DOHH2 (cell line): ENCODE measurements at regions not wholly inside any gene's neighbourhood (a gene's known extent, or its start where the extent isn't known, plus 50 kb on each side); places are given as distances from the start of the nearest gene placed in this dataset.

Experiments
- H3F3A ChIP-seq: fragments of 200-600 bp; sonication (generic), shearing (Covaris generic); 2 replicates; pipeline ENCODE4 v1.6.0; 2016; ENCODE audit warnings: antibody characterized with exemption, mild to moderate bottlenecking; ENCODE audit not compliant: control insufficient read depth, insufficient read depth
- H3K27ac ChIP-seq: fragments of 200-600 bp; sonication (generic); 2 replicates; pipeline ENCODE4 v1.5.1; 2014; ENCODE audit warnings: low read depth, mild to moderate bottlenecking, low read length, moderate library complexity
- H3K27me3 ChIP-seq: fragments of 200-600 bp; sonication (generic); 2 replicates; pipeline ENCODE4 v1.6.1; 2014; ENCODE audit warnings: mild to moderate bottlenecking, low read length, mixed read lengths; ENCODE audit not compliant: control insufficient read depth
- H3K36me3 ChIP-seq: fragments of 200-600 bp; sonication (generic); 2 replicates; pipeline ENCODE4 v1.6.1; 2014; ENCODE audit warnings: mild to moderate bottlenecking, low read length, moderate library complexity, mixed read lengths; ENCODE audit not compliant: control insufficient read depth
- H3K4me1 ChIP-seq: fragments of 200-600 bp; sonication (generic); 2 replicates; pipeline ENCODE4 v1.6.1; 2014; ENCODE audit warnings: mild to moderate bottlenecking, low read length, mixed read lengths; ENCODE audit not compliant: control insufficient read depth
- H3K4me2 ChIP-seq: fragments of 200-600 bp; sonication (generic); 2 replicates; pipeline ENCODE4 v1.6.0; 2014; ENCODE audit warnings: mild to moderate bottlenecking, low read length, moderate library complexity
- H3K4me3 ChIP-seq: fragments of 200-600 bp; sonication (generic); 2 replicates; pipeline ENCODE4 v1.5.1; 2014; ENCODE audit warnings: mild to moderate bottlenecking, low read length, mixed read lengths
- H3K79me2 ChIP-seq: fragments of 200-600 bp; sonication (generic); 2 replicates; pipeline ENCODE4 v1.6.1; 2014; ENCODE audit warnings: mild to moderate bottlenecking, low read length, mixed read lengths; ENCODE audit not compliant: control insufficient read depth
- H3K9me2 ChIP-seq: fragments of 200-600 bp; sonication (generic); replicated peaks from 2 replicates; pipeline ENCODE4 v1.6.1; 2014; ENCODE audit warnings: mild to moderate bottlenecking, low read length, mixed read lengths; ENCODE audit not compliant: control insufficient read depth
- H3K9me3 ChIP-seq: fragments of 200-600 bp; sonication (generic); 2 replicates; pipeline ENCODE4 v1.6.1; 2014; ENCODE audit warnings: antibody characterized with exemption, low read length, mixed read lengths; ENCODE audit not compliant: control insufficient read depth, insufficient read depth
- H4K20me1 ChIP-seq: fragments of 200-600 bp; sonication (generic); 2 replicates; pipeline ENCODE4 v1.6.0; 2014; ENCODE audit warnings: low read depth, mild to moderate bottlenecking, antibody characterized with exemption, low read length, moderate library complexity; ENCODE audit not compliant: control insufficient read depth, insufficient read depth
- CTCF ChIP-seq: fragments of 200-600 bp; sonication (generic); IDR thresholded peaks from one replicate; pipeline ENCODE4 v1.5.1; 2014; ENCODE audit warnings: antibody characterized with exemption, mild to moderate bottlenecking, low read depth, low read length; ENCODE audit not compliant: poor library complexity, severe bottlenecking
- EZH2phosphoT487 ChIP-seq: fragments of 200-600 bp; sonication (generic); IDR thresholded peaks from 2 replicates; pipeline ENCODE4 v1.6.1; 2017; ENCODE audit warnings: borderline replicate concordance, mild to moderate bottlenecking, antibody characterized with exemption, low read length, moderate library complexity, mixed read lengths

- TF ChIP-seq CTCF (no peak), EZH2phosphoT487 (no peak)
- Histone ChIP-seq H3K4me1 (no peaks in the 10 kb centered on the region), H3K9me3 (no peaks in the 10 kb centered on the region), H3K27ac (no peak overlapping the region), H3K4me3 (no peak overlapping the region), H3K79me2 (no peaks in the 10 kb centered on the region), H3K36me3 (no peaks in the 10 kb centered on the region), H4K20me1 (no peaks in the 10 kb centered on the region), H3K27me3 (no peaks in the 10 kb centered on the region), H3K4me2 (no peak overlapping the region), H3F3A (no peaks in the 10 kb centered on the region), H3K9me2 (no peaks in the 10 kb centered on the region)
These were observed 140.9 kb upstream of the SPEF2 start for GRCh38 chr5:35476797-35477196.

- H3K27ac ChIP-seq: no peak overlapping the region
- no peaks in the 10 kb centered on the region for H3K4me1 ChIP-seq
- H3K27me3 ChIP-seq: no peaks in the 10 kb centered on the region
- H4K20me1 ChIP-seq: no peaks in the 10 kb centered on the region
- H3K36me3 ChIP-seq: no peaks in the 10 kb centered on the region
- no peak overlapping the region for H3K4me2 ChIP-seq
- no peak overlapping the region for H3K4me3 ChIP-seq
- no peak for TF ChIP-seq EZH2phosphoT487
- TF ChIP-seq CTCF: no peak
- no peaks in the 10 kb centered on the region for H3K79me2 ChIP-seq
- no peaks in the 10 kb centered on the region for H3K9me2 ChIP-seq
- H3F3A ChIP-seq: no peaks in the 10 kb centered on the region
- no peaks in the 10 kb centered on the region for H3K9me3 ChIP-seq
These were observed 141.6 kb upstream of the SPEF2 start for GRCh38 chr5:35476036-35476435.

GRCh38 chr5:35473589-35473988 is 144.1 kb upstream of the SPEF2 start:
- Histone ChIP-seq H4K20me1 (no peaks in the 10 kb centered on the region), H3F3A (no peaks in the 10 kb centered on the region), H3K4me2 (no peak overlapping the region), H3K4me1 (no peaks in the 10 kb centered on the region), H3K9me2 (no peaks in the 10 kb centered on the region), H3K36me3 (no peaks in the 10 kb centered on the region), H3K27ac (no peak overlapping the region), H3K79me2 (no peaks in the 10 kb centered on the region), H3K4me3 (no peak overlapping the region), H3K27me3 (no peaks in the 10 kb centered on the region), H3K9me3 (no peaks in the 10 kb centered on the region)
- TF ChIP-seq CTCF (no peak), EZH2phosphoT487 (no peak)

- no peak overlapping the region for H3K4me3 ChIP-seq
These were observed 146.8 kb upstream of the SPEF2 start for GRCh38 chr5:35470866-35471265.

More at GRCh38 chr5:35470866-35471265, 146.8 kb upstream of the SPEF2 start:
- Histone ChIP-seq H3K4me2 (no peak overlapping the region), H3K79me2 (no peaks in the 10 kb centered on the region), H3K9me2 (no peaks in the 10 kb centered on the region), H4K20me1 (no peaks in the 10 kb centered on the region), H3K4me1 (no peaks in the 10 kb centered on the region), H3K9me3 (no peaks in the 10 kb centered on the region), H3K27ac (no peak overlapping the region), H3F3A (no peaks in the 10 kb centered on the region), H3K36me3 (no peaks in the 10 kb centered on the region), H3K27me3 (no peaks in the 10 kb centered on the region)
- no peak for TF ChIP-seq CTCF
- TF ChIP-seq EZH2phosphoT487: no peak
